Sigmoid colon (tissue), 4 donors: ENCODE measurements at regions not wholly inside any gene's neighbourhood (a gene's known extent, or its start where the extent isn't known, plus 50 kb on each side); places are given as distances from the start of the nearest gene placed in this dataset.

ENCODE experiments used
- EP300 ChIP-seq, 4 donors: sonication (generic); formaldehyde crosslinking; IDR thresholded peaks; one replicate each; pipeline ENCODE4 v1.6.1; 2017; ENCODE audit warnings: antibody characterized with exemption in 4 of 4
- POLR2A ChIP-seq, 2 donors: fragments of 450-650 bp; IDR thresholded peaks; one replicate each; pipeline ENCODE4 v1.6.1; 2016; ENCODE audit warnings: antibody characterized with exemption in 2 of 2, mild to moderate bottlenecking in 2 of 2, moderate library complexity in 2 of 2
- POLR2AphosphoS5 ChIP-seq, 4 donors: sonication (generic); formaldehyde crosslinking; IDR thresholded peaks; one replicate each; pipeline ENCODE4 v1.6.1; 2017; ENCODE audit warnings: antibody characterized with exemption in 4 of 4
- TF ChIP-seq, protein P1 (sequence below), 4 experiments: fragments of 450-650 bp in 3 of 4; fragments of 200-600 bp in 1 of 4; IDR thresholded peaks; one replicate each; pipeline ENCODE4 v1.5.1; 2016 to 2019; ENCODE audit warnings: antibody characterized with exemption in 4 of 4, mild to moderate bottlenecking in 3 of 4, moderate library complexity in 2 of 4

DNA sequence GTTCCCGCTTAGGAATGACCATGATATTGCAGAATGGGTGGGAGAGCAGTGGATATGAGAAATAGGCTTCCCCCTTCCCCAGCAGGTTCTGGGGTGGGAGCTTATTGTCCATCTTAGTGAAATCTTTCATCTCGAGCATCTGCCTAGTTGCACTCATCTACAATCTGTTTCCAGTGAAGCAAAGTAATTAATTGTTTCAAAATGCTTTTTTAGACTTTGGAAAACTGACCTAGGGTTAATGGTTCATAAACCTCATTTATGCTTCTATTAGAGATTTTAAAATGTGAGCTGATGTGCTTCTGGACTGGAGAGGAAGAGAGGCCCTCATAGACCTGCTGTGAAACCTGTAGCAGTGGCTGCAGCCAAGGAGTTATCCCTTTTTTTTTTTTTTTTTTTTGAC, 247.7 kb upstream of the XYLT1 start:
- TF ChIP-seq, protein P1, sequence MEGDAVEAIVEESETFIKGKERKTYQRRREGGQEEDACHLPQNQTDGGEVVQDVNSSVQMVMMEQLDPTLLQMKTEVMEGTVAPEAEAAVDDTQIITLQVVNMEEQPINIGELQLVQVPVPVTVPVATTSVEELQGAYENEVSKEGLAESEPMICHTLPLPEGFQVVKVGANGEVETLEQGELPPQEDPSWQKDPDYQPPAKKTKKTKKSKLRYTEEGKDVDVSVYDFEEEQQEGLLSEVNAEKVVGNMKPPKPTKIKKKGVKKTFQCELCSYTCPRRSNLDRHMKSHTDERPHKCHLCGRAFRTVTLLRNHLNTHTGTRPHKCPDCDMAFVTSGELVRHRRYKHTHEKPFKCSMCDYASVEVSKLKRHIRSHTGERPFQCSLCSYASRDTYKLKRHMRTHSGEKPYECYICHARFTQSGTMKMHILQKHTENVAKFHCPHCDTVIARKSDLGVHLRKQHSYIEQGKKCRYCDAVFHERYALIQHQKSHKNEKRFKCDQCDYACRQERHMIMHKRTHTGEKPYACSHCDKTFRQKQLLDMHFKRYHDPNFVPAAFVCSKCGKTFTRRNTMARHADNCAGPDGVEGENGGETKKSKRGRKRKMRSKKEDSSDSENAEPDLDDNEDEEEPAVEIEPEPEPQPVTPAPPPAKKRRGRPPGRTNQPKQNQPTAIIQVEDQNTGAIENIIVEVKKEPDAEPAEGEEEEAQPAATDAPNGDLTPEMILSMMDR (IDR thresholded peaks at IDR 0.05), result no peak
- TF ChIP-seq EP300 (IDR thresholded peaks at IDR 0.05) (no peak), POLR2AphosphoS5 (IDR thresholded peaks at IDR 0.05) (no peak), POLR2A (IDR thresholded peaks at IDR 0.05) (no peak)
